NB4 (cell line): ENCODE measurements at regions not wholly inside any gene's neighbourhood (a gene's known extent, or its start where the extent isn't known, plus 50 kb on each side); places are given as distances from the start of the nearest gene placed in this dataset.
A peak's percentile ranks its signal among the peaks of the same experiment; 100 is the strongest.

ENCODE experiments used
- DNase-seq: peaks from one replicate; pipeline ENCODE4 v3.0.0; 2010; ENCODE audit warnings: low read depth
- H3K4me3 ChIP-seq: one replicate; pipeline ENCODE4 v1.5.1; 2011; ENCODE audit warnings: mild to moderate bottlenecking, low read depth, low read length, moderate library complexity
- CTCF ChIP-seq: IDR thresholded peaks from one replicate; pipeline ENCODE4 v1.5.1; 2012; ENCODE audit warnings: low read depth, low read length
- MAX ChIP-seq: IDR thresholded peaks from 2 replicates; pipeline ENCODE4 v1.6.1; 2011; ENCODE audit warnings: low read depth, low read length
- MYC ChIP-seq: IDR thresholded peaks from 2 replicates; pipeline ENCODE4 v1.6.1; 2011; ENCODE audit warnings: low read depth, low read length
- POLR2A ChIP-seq: IDR thresholded peaks from 2 replicates; pipeline ENCODE4 v1.6.1; 2011; ENCODE audit warnings: mild to moderate bottlenecking; ENCODE audit not compliant: insufficient read length; ENCODE audit errors: extremely low read depth

DNA sequence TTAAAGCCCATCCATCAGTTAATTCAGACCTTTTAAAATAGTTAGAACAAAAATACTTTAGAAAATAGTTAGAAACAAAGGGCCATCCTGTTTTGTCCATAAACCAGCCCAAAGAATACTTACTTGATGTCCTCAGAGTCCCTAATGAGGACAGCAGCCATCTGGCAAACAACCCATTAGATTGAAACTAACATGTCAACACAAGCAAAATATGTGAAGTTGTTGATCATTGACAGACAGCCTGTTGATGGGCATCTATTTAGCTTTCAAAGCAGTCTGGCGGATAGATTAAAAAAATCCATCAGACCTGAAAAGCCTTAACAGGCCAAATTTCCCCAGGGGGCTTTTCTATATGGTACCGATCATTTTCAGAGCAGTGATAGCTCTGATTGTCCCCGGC lies 154.2 kb upstream of the TSHZ2 start:
- no peak overlapping the region for H3K4me3 ChIP-seq
- no peak for DNase-seq
- TF ChIP-seq MYC = no peak
- no peak for TF ChIP-seq CTCF
- no peak for TF ChIP-seq POLR2A
- no peak for TF ChIP-seq MAX

GRCh38 chr20:52817511-52817910 lies 154.6 kb upstream of the TSHZ2 start:
- H3K4me3 ChIP-seq = no peak overlapping the region
- no peak for DNase-seq
- TF ChIP-seq CTCF = no peak
- no peak for TF ChIP-seq POLR2A
- TF ChIP-seq MAX = no peak
- TF ChIP-seq MYC = no peak

DNA sequence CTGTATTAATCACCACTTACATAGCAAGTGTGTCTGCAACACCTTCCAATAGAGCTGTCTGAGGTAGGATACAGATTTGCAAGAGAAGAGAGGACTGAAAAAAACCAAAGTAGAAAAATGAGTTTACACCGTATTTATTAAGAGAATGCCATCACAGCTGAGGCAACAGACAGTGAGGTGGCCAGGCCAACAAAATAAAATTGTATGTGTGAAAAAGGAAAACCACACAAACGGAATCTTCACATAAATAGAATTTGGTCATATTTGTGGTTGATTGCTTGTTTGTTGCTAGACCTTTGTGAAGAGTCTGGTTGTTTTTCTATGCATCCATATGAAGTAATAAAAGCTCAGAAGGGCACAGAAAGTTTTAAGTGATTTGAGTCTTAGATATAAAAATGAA lies 157.8 kb upstream of the TSHZ2 start:
- no peak for TF ChIP-seq CTCF
- no peak for TF ChIP-seq MYC
- no peak for TF ChIP-seq MAX
- no peak for TF ChIP-seq POLR2A
- no peak for DNase-seq
- H3K4me3 ChIP-seq = no peak overlapping the region

DNA sequence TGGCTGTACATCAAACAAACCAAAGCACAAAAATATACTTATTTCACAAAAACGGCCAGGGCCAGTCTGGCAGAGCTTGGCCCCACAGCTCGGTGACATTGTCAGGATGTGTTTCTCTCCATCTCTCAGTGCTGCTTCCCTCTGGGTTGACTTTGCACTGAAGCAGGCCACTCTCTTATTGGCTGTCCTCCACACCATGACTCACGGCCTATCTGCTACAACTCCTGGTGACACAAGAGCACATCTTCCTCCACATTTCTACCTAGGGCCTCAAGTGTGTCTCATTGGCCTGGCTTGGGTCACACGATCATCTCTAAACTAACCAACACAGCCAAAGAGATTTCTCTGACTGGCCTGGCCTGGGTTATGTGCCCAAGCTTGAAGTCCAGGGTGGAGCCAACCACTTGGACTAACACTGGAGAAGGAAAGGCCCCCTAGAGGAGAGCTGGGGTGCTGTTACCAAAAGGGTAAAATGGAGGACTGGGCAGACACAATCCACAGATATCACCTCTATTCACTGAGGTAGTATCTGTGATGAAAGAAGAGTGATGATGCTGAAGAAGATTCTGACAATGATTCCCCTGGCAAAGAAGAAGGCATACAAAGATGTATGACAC lies 159.8 kb upstream of the TSHZ2 start:
- DNase-seq = peak; percentile 4
- no peak overlapping the region for H3K4me3 ChIP-seq
- TF ChIP-seq CTCF (peak; percentile 19), POLR2A (no peak), MYC (no peak), MAX (no peak)

- DNase-seq = no peak
- H3K4me3 ChIP-seq = no peak overlapping the region
- no peak for TF ChIP-seq MYC
These were observed 163.2 kb upstream of the TSHZ2 start for GRCh38 chr20:52809003-52809402.

DNA sequence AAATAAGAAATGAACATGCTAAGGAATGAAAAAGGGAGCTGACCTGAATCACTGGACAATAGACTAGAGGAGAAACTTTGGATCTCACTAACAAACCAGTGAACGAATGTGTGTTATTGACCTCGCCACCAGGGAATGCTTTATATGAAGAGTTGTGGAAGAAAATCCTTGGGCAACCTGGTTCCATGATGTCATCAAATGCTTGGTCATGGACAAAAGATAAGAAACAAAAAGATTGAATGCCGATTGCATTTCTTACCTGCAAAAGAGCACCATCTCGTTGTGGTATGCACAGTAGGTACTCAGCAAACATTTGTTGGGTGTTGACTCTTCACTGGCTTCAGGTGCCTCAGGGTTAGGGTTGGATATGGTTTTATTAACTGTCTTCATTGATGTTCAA lies 165.2 kb upstream of the TSHZ2 start:
- DNase-seq = no peak
- no peak for TF ChIP-seq MYC
- no peak for TF ChIP-seq POLR2A
- no peak for TF ChIP-seq CTCF
- TF ChIP-seq MAX = no peak
- H3K4me3 ChIP-seq = no peak overlapping the region
